ENCODE measurements at regions not wholly inside any gene's neighbourhood (a gene's known extent, or its start where the extent isn't known, plus 50 kb on each side); places are given as distances from the start of the nearest gene placed in this dataset.

GRCh38 chr9:110068212-110068611, 139.7 kb downstream of the C9orf152 start:
- Histone ChIP-seq H3K9me3 (ENCODE audit: low read depth) (no peaks in the 10 kb centered on the region), H3K9me2 (replicated peaks; ENCODE audit: insufficient read depth) (no peaks in the 10 kb centered on the region), H4K20me1 (ENCODE audit: insufficient read depth, poor library complexity, severe bottlenecking) (peaks cover 7% of the 10 kb centered on the region), H3K36me3 (replicated peaks; ENCODE audit: insufficient read depth, low read depth) (no peaks in the 10 kb centered on the region), H2AFZ (no peak overlapping the region), H3K27ac (no peak overlapping the region), H3K79me2 (peaks cover 9% of the 10 kb centered on the region), H3K4me2 (no peak overlapping the region), H3K4me3 (no peak overlapping the region), H3K27me3 (no peaks in the 10 kb centered on the region), H3K4me1 (ENCODE audit: insufficient read depth) (no peaks in the 10 kb centered on the region)
- no peak for TF ChIP-seq CTCF (IDR thresholded peaks at IDR 0.05; ENCODE audit: poor library complexity)
- no peak for TF ChIP-seq EZH2 (IDR thresholded peaks at IDR 0.05; ENCODE audit: borderline replicate concordance)
- no peak for DNase-seq (ENCODE audit: low spot score)

GRCh38 chr9:110069326-110070248, 138.4 kb downstream of the C9orf152 start:
- Histone ChIP-seq H3K4me2 (no peak overlapping the region), H3K79me2 (peaks cover 9% of the 10 kb centered on the region), H3K27ac (no peak overlapping the region)

DNA sequence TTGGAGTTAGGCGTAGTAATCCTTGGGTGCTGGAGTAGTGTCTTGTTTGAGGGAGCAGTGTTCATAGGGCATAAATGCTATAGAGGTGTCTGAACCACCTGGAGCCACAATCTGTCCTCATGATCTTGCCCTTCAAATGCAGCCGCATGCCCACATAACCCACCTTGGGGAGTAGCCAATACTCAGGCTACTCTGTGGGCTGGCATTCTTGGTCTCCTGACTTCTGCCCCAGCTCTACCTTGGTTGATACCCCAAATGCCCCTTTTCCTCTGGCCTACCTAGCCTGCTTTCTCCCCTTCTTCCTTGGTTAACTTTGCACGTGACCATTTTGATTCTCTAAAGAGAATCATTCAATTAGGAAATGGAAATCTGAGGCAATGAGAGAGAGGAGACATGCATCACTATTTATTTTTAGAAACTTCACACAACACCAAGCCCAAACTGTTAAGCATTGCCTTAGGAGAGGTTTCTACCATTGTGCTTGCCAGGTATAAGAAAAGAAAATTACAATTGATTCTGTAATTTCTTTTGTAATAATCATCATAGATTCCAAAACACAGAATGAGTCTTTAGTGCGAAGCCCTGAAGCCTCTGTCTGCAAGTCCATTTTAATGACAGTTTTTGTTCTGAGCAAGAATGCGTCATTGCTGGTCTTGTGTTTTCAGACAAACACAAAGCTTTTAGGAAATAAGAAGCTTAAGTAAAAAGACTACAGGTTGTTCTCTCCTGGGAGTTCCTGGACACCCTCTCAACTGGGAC, 135.2 kb downstream of the C9orf152 start:
- WGBS (ENCODE audit: low lambda C conversion rate, missing lambda C conversion rate) = 85% methylated on average over 5 of the region's 5 CpGs
- Histone ChIP-seq H3K79me2 (peaks cover 12% of the 10 kb centered on the region), H2AFZ (no peak overlapping the region), H3K27me3 (no peaks in the 10 kb centered on the region), H3K9me2 (replicated peaks; ENCODE audit: insufficient read depth) (no peaks in the 10 kb centered on the region), H4K20me1 (ENCODE audit: insufficient read depth, poor library complexity, severe bottlenecking) (no peaks in the 10 kb centered on the region), H3K9me3 (ENCODE audit: low read depth) (no peaks in the 10 kb centered on the region), H3K36me3 (replicated peaks; ENCODE audit: insufficient read depth, low read depth) (no peaks in the 10 kb centered on the region), H3K4me1 (ENCODE audit: insufficient read depth) (no peaks in the 10 kb centered on the region), H3K4me2 (no peak overlapping the region), H3K27ac (no peak overlapping the region), H3K4me3 (no peak overlapping the region)
- TF ChIP-seq CTCF (IDR thresholded peaks at IDR 0.05; ENCODE audit: poor library complexity) (no peak), EZH2phosphoT487 (IDR thresholded peaks at IDR 0.05; ENCODE audit: low read depth, severe bottlenecking, unreplicated experiment) (no peak), EZH2 (IDR thresholded peaks at IDR 0.05; ENCODE audit: borderline replicate concordance) (no peak)
- no peak for DNase-seq (ENCODE audit: low spot score)

More at GRCh38 chr9:110069326-110070248, 138.4 kb downstream of the C9orf152 start:
- Histone ChIP-seq H3K4me1 (ENCODE audit: insufficient read depth) (no peaks in the 10 kb centered on the region), H4K20me1 (ENCODE audit: insufficient read depth, poor library complexity, severe bottlenecking) (peaks cover 7% of the 10 kb centered on the region), H3K9me3 (ENCODE audit: low read depth) (no peaks in the 10 kb centered on the region), H2AFZ (no peak overlapping the region), H3K36me3 (replicated peaks; ENCODE audit: insufficient read depth, low read depth) (no peaks in the 10 kb centered on the region), H3K27me3 (no peaks in the 10 kb centered on the region), H3K9me2 (replicated peaks; ENCODE audit: insufficient read depth) (no peaks in the 10 kb centered on the region), H3K4me3 (no peak overlapping the region)
- TF ChIP-seq CTCF (IDR thresholded peaks at IDR 0.05; ENCODE audit: poor library complexity) = no peak
- no peak for TF ChIP-seq EZH2phosphoT487 (IDR thresholded peaks at IDR 0.05; ENCODE audit: low read depth, severe bottlenecking, unreplicated experiment)
- TF ChIP-seq EZH2 (IDR thresholded peaks at IDR 0.05; ENCODE audit: borderline replicate concordance) = no peak
- no peak for DNase-seq (ENCODE audit: low spot score)
- WGBS (ENCODE audit: low lambda C conversion rate, missing lambda C conversion rate) = 84% methylated on average over 14 of the region's 14 CpGs

Data from hepatocyte (in vitro differentiated cells).